GM13976 (cell line): ENCODE measurements at regions not wholly inside any gene's neighbourhood (a gene's known extent, or its start where the extent isn't known, plus 50 kb on each side); places are given as distances from the start of the nearest gene placed in this dataset.

Experiments
- DNase-seq: peaks from one replicate; pipeline ENCODE4 v3.0.0; 2012; ENCODE audit warnings: low spot score
- CTCF ChIP-seq: IDR thresholded peaks from 2 replicates; pipeline ENCODE4 v1.5.1; 2012; ENCODE audit warnings: borderline replicate concordance, mild to moderate bottlenecking; ENCODE audit not compliant: insufficient read depth; ENCODE audit errors: extremely low read depth, missing control alignments, control extremely low read depth
- in situ Hi-C: fragments of 300-500 bp; cut with MboI; formaldehyde crosslinking; loops from one replicate; pipeline ENCODE4 v1.12.0; 2022; ENCODE audit warnings: low sequenced_read_pairs, mixed read lengths, inconsistent platforms; ENCODE audit not compliant: unreplicated experiment

- no peak for DNase-seq
- in situ Hi-C loops, result no loop called here
- TF ChIP-seq CTCF, result no peak
Measured at GRCh38 chr1:164930833-164931232, 371.8 kb downstream of the PBX1 start.

- TF ChIP-seq CTCF, result no peak
- in situ Hi-C loops, result no loop called here
- DNase-seq, result no peak
Measured at GRCh38 chr1:164930241-164930640, 371.3 kb downstream of the PBX1 start.

- no peak for DNase-seq
- in situ Hi-C loops, result no loop called here
- TF ChIP-seq CTCF, result no peak
Measured at GRCh38 chr1:164928232-164928812, 369.3 kb downstream of the PBX1 start.

GRCh38 chr1:164926107-164926506, 367.1 kb downstream of the PBX1 start:
- in situ Hi-C loops, result no loop called here
- DNase-seq, result no peak
- TF ChIP-seq CTCF, result no peak

GRCh38 chr1:164922585-164922984, 363.6 kb downstream of the PBX1 start:
- no peak for TF ChIP-seq CTCF
- no peak for DNase-seq
- in situ Hi-C loops, result no loop called here

GRCh38 chr1:164921493-164921892, 362.5 kb downstream of the PBX1 start:
- TF ChIP-seq CTCF, result no peak
- in situ Hi-C loops, result no loop called here
- DNase-seq, result no peak
